ENCODE measurements at regions not wholly inside any gene's neighbourhood (a gene's known extent, or its start where the extent isn't known, plus 50 kb on each side); places are given as distances from the start of the nearest gene placed in this dataset.

GRCh38 chr4:54497947-54498346 lies 159.8 kb upstream of the KIT start:
- no peak for DNase-seq

- DNase-seq, result no peak
These were observed 159.1 kb upstream of the KIT start for GRCh38 chr4:54498661-54499111.

- DNase-seq, result no peak
These were observed 158.3 kb upstream of the KIT start for GRCh38 chr4:54499308-54500074.

GRCh38 chr4:54505362-54505761 lies 152.4 kb upstream of the KIT start:
- DNase-seq, result no peak

GRCh38 chr4:54505996-54506395 lies 151.8 kb upstream of the KIT start:
- no peak for DNase-seq

- DNase-seq, result no peak
These were observed 148.7 kb upstream of the KIT start for GRCh38 chr4:54509057-54509456.

- DNase-seq, result no peak
These were observed 144.6 kb upstream of the KIT start for GRCh38 chr4:54513204-54513603.

- DNase-seq, result no peak
These were observed 144.0 kb upstream of the KIT start for GRCh38 chr4:54513741-54514140.

GRCh38 chr4:54516556-54517215 lies 141.1 kb upstream of the KIT start:
- no peak for DNase-seq

- DNase-seq, result no peak
These were observed 139.8 kb upstream of the KIT start for GRCh38 chr4:54517781-54518444.

- DNase-seq, result no peak
These were observed 132.2 kb upstream of the KIT start for GRCh38 chr4:54525602-54526001.

- DNase-seq, result peak; percentile 36
These were observed 131.2 kb upstream of the KIT start for GRCh38 chr4:54526560-54526959.

GRCh38 chr4:54527532-54527931 lies 130.2 kb upstream of the KIT start:
- DNase-seq, result no peak

GRCh38 chr4:54539500-54540029 lies 118.2 kb upstream of the KIT start:
- no peak for DNase-seq

GRCh38 chr4:54540931-54541330 lies 116.8 kb upstream of the KIT start:
- no peak for DNase-seq

- DNase-seq, result no peak
These were observed 116.2 kb upstream of the KIT start for GRCh38 chr4:54541426-54542118.

GRCh38 chr4:54542119-54542438 lies 115.7 kb upstream of the KIT start:
- DNase-seq, result no peak

- no peak for DNase-seq
These were observed 115.2 kb upstream of the KIT start for GRCh38 chr4:54542540-54543041.

- DNase-seq, result no peak
These were observed 114.5 kb upstream of the KIT start for GRCh38 chr4:54543088-54543795.

- DNase-seq, result no peak
These were observed 111.9 kb upstream of the KIT start for GRCh38 chr4:54545663-54546424.

- DNase-seq, result no peak
These were observed 110.3 kb upstream of the KIT start for GRCh38 chr4:54547299-54548097.
